A673 (cell line): ENCODE measurements at regions not wholly inside any gene's neighbourhood (a gene's known extent, or its start where the extent isn't known, plus 50 kb on each side); places are given as distances from the start of the nearest gene placed in this dataset.

Experiments
- EZH2 ChIP-seq: fragments of 200-600 bp; sonication (generic); IDR thresholded peaks from 2 replicates; pipeline ENCODE4 v1.6.1; 2017; ENCODE audit warnings: borderline replicate concordance, low read depth, mild to moderate bottlenecking, mixed read lengths, antibody characterized with exemption, low read length; ENCODE audit not compliant: poor library complexity, severe bottlenecking
- TF ChIP-seq, protein P1 (sequence below): fragments of 300-800, 200-600 bp; sonication (generic); conservative IDR thresholded peaks from 2 replicates; pipeline ENCODE4 v1.5.1; 2017; ENCODE audit warnings: low read depth, mild to moderate bottlenecking, antibody characterized with exemption, low read length, moderate library complexity, mixed read lengths

DNA sequence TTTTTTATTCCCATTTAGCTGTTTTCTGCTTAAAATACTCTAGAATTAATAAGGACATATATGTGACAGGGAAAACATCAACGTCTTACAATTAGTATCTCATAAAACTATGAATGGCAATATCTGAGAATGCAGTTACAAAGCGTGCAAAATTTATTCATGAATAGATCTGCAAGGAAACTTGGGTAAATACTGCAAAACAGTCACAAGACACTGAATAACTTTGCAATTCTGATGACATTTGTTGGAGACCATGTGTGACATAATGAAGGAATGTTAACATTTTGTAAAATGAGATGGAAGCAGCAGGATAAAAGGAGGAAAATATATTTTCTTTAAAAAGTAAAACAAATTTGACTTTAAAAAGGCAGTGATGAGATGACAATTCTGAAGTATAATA lies 480.9 kb upstream of the SEMA6A start:
- TF ChIP-seq, protein P1, sequence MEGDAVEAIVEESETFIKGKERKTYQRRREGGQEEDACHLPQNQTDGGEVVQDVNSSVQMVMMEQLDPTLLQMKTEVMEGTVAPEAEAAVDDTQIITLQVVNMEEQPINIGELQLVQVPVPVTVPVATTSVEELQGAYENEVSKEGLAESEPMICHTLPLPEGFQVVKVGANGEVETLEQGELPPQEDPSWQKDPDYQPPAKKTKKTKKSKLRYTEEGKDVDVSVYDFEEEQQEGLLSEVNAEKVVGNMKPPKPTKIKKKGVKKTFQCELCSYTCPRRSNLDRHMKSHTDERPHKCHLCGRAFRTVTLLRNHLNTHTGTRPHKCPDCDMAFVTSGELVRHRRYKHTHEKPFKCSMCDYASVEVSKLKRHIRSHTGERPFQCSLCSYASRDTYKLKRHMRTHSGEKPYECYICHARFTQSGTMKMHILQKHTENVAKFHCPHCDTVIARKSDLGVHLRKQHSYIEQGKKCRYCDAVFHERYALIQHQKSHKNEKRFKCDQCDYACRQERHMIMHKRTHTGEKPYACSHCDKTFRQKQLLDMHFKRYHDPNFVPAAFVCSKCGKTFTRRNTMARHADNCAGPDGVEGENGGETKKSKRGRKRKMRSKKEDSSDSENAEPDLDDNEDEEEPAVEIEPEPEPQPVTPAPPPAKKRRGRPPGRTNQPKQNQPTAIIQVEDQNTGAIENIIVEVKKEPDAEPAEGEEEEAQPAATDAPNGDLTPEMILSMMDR: no peak
- TF ChIP-seq EZH2: no peak
